PC-3 (cell line): ENCODE measurements at regions not wholly inside any gene's neighbourhood (a gene's known extent, or its start where the extent isn't known, plus 50 kb on each side); places are given as distances from the start of the nearest gene placed in this dataset.

Experiments
- ATAC-seq: fragments of 200-7000 bp; cut with Tn5 transposase; 2 replicates; pipeline ENCODE4 v1.9.1; 2020; ENCODE audit warnings: mild to moderate bottlenecking, moderate library complexity
- BruUV-seq: library from RNA; stranded (reverse); fragments of 400-500 nt; replicated peaks from 2 replicates; lab custom pipeline; 2021; lab: Mats Ljungman, UMichigan
- CTCF ChIA-PET: fragments of 300-600 bp; sonication (Branson Sonifier 250); formaldehyde crosslinking; loops from one replicate; lab custom pipeline; 2022; ENCODE audit warnings: antibody characterized with exemption; lab: Charles Lee
- POLR2A ChIA-PET: fragments of 300-600 bp; sonication (Branson Sonifier 250); formaldehyde crosslinking; loops from one replicate; lab custom pipeline; 2022; ENCODE audit warnings: antibody characterized with exemption; ENCODE audit not compliant: unreplicated experiment; lab: Charles Lee
- DNase-seq: peaks from one replicate; pipeline ENCODE4 v3.0.0-alpha.2; 2015
- H2AFZ ChIP-seq: fragments of 300-600 bp; sonication (generic); 2 replicates; pipeline ENCODE4 v1.6.0; 2016; ENCODE audit warnings: antibody characterized with exemption, low read length
- H3F3A ChIP-seq: fragments of 300-600 bp; sonication (generic); one replicate; pipeline ENCODE4 v1.6.0; 2017; ENCODE audit warnings: antibody characterized with exemption, low read length, control low read depth, mild to moderate bottlenecking; ENCODE audit not compliant: unreplicated experiment
- H3K27ac ChIP-seq: fragments of 300-600 bp; sonication (generic); 2 replicates; pipeline ENCODE4 v1.5.1; 2016; ENCODE audit warnings: mild to moderate bottlenecking, low read length
- H3K27me3 ChIP-seq: fragments of 300-600 bp; sonication (generic); 2 replicates; pipeline ENCODE4 v1.6.1; 2016; ENCODE audit warnings: low read length, mixed read lengths
- H3K36me3 ChIP-seq: fragments of 300-600 bp; sonication (generic); 2 replicates; pipeline ENCODE4 v1.6.1; 2016; ENCODE audit warnings: low read depth, mixed run types, low read length, mixed read lengths
- H3K4me1 ChIP-seq: fragments of 300-600 bp; sonication (generic); 2 replicates; pipeline ENCODE4 v1.5.1; 2016; ENCODE audit warnings: low read length; ENCODE audit not compliant: insufficient read depth
- H3K4me2 ChIP-seq: fragments of 300-600 bp; sonication (generic); 2 replicates; pipeline ENCODE4 v1.6.0; 2016; ENCODE audit warnings: low read length
- H3K4me3 ChIP-seq: fragments of 300-600 bp; sonication (generic); 2 replicates; pipeline ENCODE4 v1.5.1; 2016; ENCODE audit warnings: mild to moderate bottlenecking, low read length, mixed read lengths
- H3K79me2 ChIP-seq: fragments of 300-600 bp; sonication (generic); 2 replicates; pipeline ENCODE4 v1.6.1; 2017; ENCODE audit warnings: low read length, mixed read lengths
- H3K9ac ChIP-seq: fragments of 300-600 bp; sonication (generic); 2 replicates; pipeline ENCODE4 v1.6.0; 2016; ENCODE audit warnings: mild to moderate bottlenecking, low read length
- H3K9me2 ChIP-seq: fragments of 300-600 bp; sonication (generic); replicated peaks from 2 replicates; pipeline ENCODE4 v1.6.1; 2016; ENCODE audit warnings: mixed run types, low read length, mixed read lengths
- H3K9me3 ChIP-seq: fragments of 300-600 bp; sonication (generic); 2 replicates; pipeline ENCODE4 v1.6.1; 2016; ENCODE audit warnings: low read length, mixed read lengths
- H4K20me1 ChIP-seq: fragments of 300-600 bp; sonication (generic); 2 replicates; pipeline ENCODE4 v1.6.1; 2016; ENCODE audit warnings: low read length, mixed read lengths
- EZH2 ChIP-seq: fragments of 300-600 bp; sonication (generic); IDR thresholded peaks from one replicate; pipeline ENCODE4 v1.6.1; 2017; ENCODE audit warnings: antibody characterized with exemption, mild to moderate bottlenecking, low read length; ENCODE audit not compliant: unreplicated experiment
- EZH2phosphoT487 ChIP-seq: fragments of 300-600 bp; sonication (generic); IDR thresholded peaks from 2 replicates; pipeline ENCODE4 v1.6.1; 2018; ENCODE audit warnings: mild to moderate bottlenecking, antibody characterized with exemption, low read length, borderline replicate concordance
- intact Hi-C: fragments of 100-400 bp; cut with micrococcal nuclease; formaldehyde crosslinking; loops from 2 replicates; pipeline ENCODE4 v1.9.0; 2023
- TF ChIP-seq, protein P1 (sequence below): fragments of 300-600 bp; sonication (generic); conservative IDR thresholded peaks from 2 replicates; pipeline ENCODE4 v1.5.1; 2017; ENCODE audit warnings: antibody characterized with exemption, low read depth, mild to moderate bottlenecking, low read length

DNA sequence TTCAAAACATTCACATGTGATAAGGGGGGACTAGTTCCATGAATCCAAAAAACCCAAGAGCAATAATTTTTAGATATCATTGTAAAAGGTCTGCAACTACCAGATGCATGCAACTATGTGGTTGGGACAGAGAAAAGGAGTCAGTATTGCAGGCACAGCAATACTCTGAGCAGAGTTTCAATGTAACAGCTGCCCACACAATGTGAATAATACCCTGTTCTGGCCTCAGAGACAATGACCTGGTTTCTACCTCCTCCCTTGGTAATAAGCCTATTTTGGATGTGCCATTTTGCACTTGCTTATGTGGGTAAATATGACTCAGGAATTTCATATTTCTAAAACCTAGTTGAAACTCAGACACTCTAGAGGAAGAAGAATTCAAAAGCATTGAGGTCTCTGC is 194.8 kb upstream of the RASGEF1B start:
- H3K36me3 ChIP-seq, result no peaks in the 10 kb centered on the region
- H3K27ac ChIP-seq, result no peak overlapping the region
- no peaks in the 10 kb centered on the region for H3K4me1 ChIP-seq
- DNase-seq (no peak), ATAC-seq (no peak)
- POLR2A ChIA-PET, result no interaction called here
- H3K79me2 ChIP-seq, result no peaks in the 10 kb centered on the region
- no peaks in the 10 kb centered on the region for H3K9me2 ChIP-seq
- TF ChIP-seq EZH2phosphoT487 (no peak), EZH2 (no peak)
- TF ChIP-seq, protein P1, sequence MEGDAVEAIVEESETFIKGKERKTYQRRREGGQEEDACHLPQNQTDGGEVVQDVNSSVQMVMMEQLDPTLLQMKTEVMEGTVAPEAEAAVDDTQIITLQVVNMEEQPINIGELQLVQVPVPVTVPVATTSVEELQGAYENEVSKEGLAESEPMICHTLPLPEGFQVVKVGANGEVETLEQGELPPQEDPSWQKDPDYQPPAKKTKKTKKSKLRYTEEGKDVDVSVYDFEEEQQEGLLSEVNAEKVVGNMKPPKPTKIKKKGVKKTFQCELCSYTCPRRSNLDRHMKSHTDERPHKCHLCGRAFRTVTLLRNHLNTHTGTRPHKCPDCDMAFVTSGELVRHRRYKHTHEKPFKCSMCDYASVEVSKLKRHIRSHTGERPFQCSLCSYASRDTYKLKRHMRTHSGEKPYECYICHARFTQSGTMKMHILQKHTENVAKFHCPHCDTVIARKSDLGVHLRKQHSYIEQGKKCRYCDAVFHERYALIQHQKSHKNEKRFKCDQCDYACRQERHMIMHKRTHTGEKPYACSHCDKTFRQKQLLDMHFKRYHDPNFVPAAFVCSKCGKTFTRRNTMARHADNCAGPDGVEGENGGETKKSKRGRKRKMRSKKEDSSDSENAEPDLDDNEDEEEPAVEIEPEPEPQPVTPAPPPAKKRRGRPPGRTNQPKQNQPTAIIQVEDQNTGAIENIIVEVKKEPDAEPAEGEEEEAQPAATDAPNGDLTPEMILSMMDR, result no peak
- no peaks in the 10 kb centered on the region for H3F3A ChIP-seq
- H4K20me1 ChIP-seq, result no peaks in the 10 kb centered on the region
- no peak overlapping the region for H3K4me3 ChIP-seq
- no TSS peak for BruUV-seq
- intact Hi-C loops, result no loop called here
- no peak overlapping the region for H3K9ac ChIP-seq
- H3K4me2 ChIP-seq, result no peak overlapping the region
- peaks cover 21% of the 10 kb centered on the region for H3K27me3 ChIP-seq
- H3K9me3 ChIP-seq, result no peaks in the 10 kb centered on the region
- CTCF ChIA-PET, result no interaction called here
- H2AFZ ChIP-seq, result no peak overlapping the region

DNA sequence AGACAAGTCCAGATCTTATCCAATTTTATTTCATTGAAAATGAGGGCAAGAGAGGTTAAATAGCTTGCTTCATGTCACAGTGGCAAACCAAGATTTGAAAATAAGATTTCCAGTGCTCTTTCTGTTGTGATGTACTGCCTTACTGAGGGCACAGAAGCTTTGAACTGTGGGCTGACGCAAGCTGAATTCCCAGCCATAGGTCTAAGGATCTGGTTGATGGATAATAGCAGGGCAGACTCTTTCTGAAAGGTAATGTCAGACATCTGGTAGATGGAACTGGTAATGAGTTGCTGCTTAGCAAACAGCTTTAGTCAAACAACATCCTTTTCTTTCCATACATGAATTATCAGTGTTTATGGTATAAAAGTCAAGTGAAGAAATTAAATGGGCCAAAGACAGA is 193.9 kb upstream of the RASGEF1B start:
- POLR2A ChIA-PET, result no interaction called here

DNA sequence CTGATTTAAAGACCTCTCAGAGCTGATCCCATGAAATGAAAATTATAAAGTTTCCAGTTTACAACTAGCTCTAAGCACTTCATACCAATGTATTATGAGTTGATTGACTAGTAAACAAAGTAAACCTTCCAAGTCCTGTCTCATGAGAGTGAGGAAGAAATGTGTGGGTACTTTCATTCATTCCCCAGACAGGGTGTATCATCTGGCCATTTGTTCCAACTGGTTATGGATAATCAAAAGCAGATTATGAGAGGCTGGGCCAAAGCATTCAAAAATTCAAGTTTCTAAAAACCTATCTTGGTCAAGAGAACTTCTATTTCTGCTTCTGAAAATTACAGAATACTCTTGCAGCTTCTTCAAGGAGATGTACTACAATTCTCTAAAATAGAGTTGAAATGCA is 193.3 kb upstream of the RASGEF1B start:
- POLR2A ChIA-PET, result no interaction called here
- no peak overlapping the region for H2AFZ ChIP-seq
- TF ChIP-seq EZH2, result no peak
- TF ChIP-seq, protein P1, result no peak
- TF ChIP-seq EZH2phosphoT487, result no peak
- H3K4me1 ChIP-seq, result no peaks in the 10 kb centered on the region
- H3K9me2 ChIP-seq, result no peaks in the 10 kb centered on the region
- H3F3A ChIP-seq, result no peaks in the 10 kb centered on the region
- no peaks in the 10 kb centered on the region for H3K36me3 ChIP-seq
- H3K79me2 ChIP-seq, result no peaks in the 10 kb centered on the region
- no peak overlapping the region for H3K4me3 ChIP-seq
- no peak for ATAC-seq
- H3K27ac ChIP-seq, result no peak overlapping the region
- intact Hi-C loops, result no loop called here
- no peaks in the 10 kb centered on the region for H3K9me3 ChIP-seq
- peaks cover 9% of the 10 kb centered on the region for H3K27me3 ChIP-seq
- DNase-seq, result no peak
- BruUV-seq, result no TSS peak
- no peak overlapping the region for H3K9ac ChIP-seq
- CTCF ChIA-PET, result no interaction called here
- no peaks in the 10 kb centered on the region for H4K20me1 ChIP-seq
- H3K4me2 ChIP-seq, result no peak overlapping the region

More for the DNA sequence above, 193.9 kb upstream of the RASGEF1B start:
- Histone ChIP-seq H3K27ac (no peak overlapping the region), H3K9me3 (no peaks in the 10 kb centered on the region), H3K4me2 (no peak overlapping the region), H3K79me2 (no peaks in the 10 kb centered on the region), H3K9me2 (no peaks in the 10 kb centered on the region), H3K27me3 (peaks cover 15% of the 10 kb centered on the region), H3F3A (no peaks in the 10 kb centered on the region), H4K20me1 (no peaks in the 10 kb centered on the region), H2AFZ (no peak overlapping the region), H3K4me1 (no peaks in the 10 kb centered on the region), H3K4me3 (no peak overlapping the region), H3K36me3 (no peaks in the 10 kb centered on the region), H3K9ac (no peak overlapping the region)
- no TSS peak for BruUV-seq
- CTCF ChIA-PET, result no interaction called here
- TF ChIP-seq, protein P1, result no peak
- TF ChIP-seq EZH2 (no peak), EZH2phosphoT487 (no peak)
- intact Hi-C loops, result no loop called here
- ATAC-seq (no peak), DNase-seq (no peak)
